ENCODE measurements at regions not wholly inside any gene's neighbourhood (a gene's known extent, or its start where the extent isn't known, plus 50 kb on each side); places are given as distances from the start of the nearest gene placed in this dataset.

DNA sequence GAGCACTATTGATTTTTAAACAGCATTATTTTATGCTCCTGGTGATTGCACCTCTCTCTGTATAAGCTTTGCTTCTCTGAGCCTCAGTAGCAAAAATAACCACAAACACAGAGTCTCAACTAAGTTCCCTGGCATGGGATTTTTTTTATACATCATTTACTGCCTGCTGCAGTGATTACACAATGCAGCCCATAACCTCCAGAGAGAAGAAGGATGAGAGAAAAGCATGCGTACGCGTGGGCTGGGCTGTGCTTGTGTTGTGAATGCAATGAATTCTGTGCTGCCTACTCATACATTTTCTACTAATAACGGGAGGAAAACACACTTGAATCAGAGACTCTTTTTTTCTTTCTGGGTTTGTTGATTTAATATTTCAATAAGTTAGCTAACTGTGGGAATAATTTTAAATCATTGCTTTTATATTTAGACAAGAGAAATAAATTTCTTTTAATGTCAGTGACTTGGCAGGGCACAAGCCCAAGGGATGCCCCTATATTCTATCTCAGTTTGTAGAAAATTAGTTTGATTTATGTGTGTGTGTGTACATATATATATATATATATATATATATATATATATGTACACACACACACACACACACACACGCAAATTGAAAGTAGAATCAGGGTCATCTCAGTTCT is 351.5 kb downstream of the MED10 start:
- TF ChIP-seq, protein P1, sequence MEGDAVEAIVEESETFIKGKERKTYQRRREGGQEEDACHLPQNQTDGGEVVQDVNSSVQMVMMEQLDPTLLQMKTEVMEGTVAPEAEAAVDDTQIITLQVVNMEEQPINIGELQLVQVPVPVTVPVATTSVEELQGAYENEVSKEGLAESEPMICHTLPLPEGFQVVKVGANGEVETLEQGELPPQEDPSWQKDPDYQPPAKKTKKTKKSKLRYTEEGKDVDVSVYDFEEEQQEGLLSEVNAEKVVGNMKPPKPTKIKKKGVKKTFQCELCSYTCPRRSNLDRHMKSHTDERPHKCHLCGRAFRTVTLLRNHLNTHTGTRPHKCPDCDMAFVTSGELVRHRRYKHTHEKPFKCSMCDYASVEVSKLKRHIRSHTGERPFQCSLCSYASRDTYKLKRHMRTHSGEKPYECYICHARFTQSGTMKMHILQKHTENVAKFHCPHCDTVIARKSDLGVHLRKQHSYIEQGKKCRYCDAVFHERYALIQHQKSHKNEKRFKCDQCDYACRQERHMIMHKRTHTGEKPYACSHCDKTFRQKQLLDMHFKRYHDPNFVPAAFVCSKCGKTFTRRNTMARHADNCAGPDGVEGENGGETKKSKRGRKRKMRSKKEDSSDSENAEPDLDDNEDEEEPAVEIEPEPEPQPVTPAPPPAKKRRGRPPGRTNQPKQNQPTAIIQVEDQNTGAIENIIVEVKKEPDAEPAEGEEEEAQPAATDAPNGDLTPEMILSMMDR (IDR thresholded peaks at IDR 0.05) = no peak
- no peak for TF ChIP-seq POLR2A (IDR thresholded peaks at IDR 0.05)
- Histone ChIP-seq H3K4me3 (no peak overlapping the region), H3K36me3 (no peaks in the 10 kb centered on the region), H3K27ac (no peak overlapping the region), H3K27me3 (no peaks in the 10 kb centered on the region), H3K9me3 (no peaks in the 10 kb centered on the region), H3K4me1 (no peaks in the 10 kb centered on the region)
- ATAC-seq (no peak), DNase-seq (no peak)
- intact Hi-C loops (cut with DNase I) = no loop called here
- 49 to 62% (median 56%) methylated on average over 5 of the region's 5 CpGs for WGBS, 4 donors

DNA sequence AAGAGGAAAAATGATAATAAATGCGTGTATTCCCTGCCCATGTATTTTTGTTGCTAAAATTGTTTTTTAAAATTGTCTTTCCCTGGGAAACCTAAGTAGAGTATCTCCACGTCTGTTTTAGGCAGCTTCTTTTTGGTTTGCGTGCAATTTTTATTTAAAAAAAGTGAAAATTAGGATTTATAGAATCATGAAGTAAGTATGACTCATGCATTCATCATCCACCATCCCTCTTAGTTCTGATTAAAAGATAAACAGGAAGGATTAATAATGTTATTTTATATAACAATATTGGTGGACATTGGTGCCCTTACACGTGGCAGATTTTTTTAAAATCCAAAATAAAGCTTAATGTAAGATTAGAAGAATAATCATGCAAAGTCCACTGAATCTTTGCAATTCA is 358.7 kb downstream of the MED10 start:
- no peak for TF ChIP-seq POLR2A (IDR thresholded peaks at IDR 0.05)
- TF ChIP-seq, protein P1 (IDR thresholded peaks at IDR 0.05) = no peak
- no peak for ATAC-seq
- 36 to 44% (median 41%) methylated on average over 4 of the region's 4 CpGs for WGBS, 4 donors

DNA sequence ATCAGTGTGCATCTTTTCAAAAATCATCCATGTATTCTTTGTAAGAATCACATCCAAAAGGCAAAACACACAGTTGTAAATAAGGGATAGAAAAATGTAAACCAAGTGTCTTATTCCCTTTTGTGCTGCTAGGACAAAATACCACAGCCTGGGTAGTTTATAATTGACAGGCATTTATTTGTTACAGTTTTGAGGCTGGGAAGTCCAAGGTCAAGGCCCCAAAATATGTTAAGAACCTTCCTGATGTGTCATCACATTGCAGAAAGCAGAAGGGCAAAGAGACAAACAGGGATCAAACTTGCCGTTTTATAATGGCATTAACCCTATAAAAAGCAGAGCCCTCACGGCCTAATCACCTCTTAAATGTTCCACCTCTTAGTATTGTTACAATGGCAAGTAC is 364.8 kb downstream of the MED10 start:
- no peak for DNase-seq
- no peak overlapping the region for H3K4me3 ChIP-seq
- H3K4me1 ChIP-seq = no peaks in the 10 kb centered on the region
- no peak for ATAC-seq
- no peaks in the 10 kb centered on the region for H3K36me3 ChIP-seq
- no peak overlapping the region for H3K27ac ChIP-seq
- no peaks in the 10 kb centered on the region for H3K9me3 ChIP-seq
- intact Hi-C loops (cut with DNase I) = no loop called here
- 69 to 77% (median 72%) methylated on average over 2 of the region's 2 CpGs for WGBS, 4 donors
- TF ChIP-seq, protein P1 (IDR thresholded peaks at IDR 0.05) = no peak
- TF ChIP-seq POLR2A (IDR thresholded peaks at IDR 0.05) = no peak
- no peaks in the 10 kb centered on the region for H3K27me3 ChIP-seq

More for the DNA sequence above, 358.7 kb downstream of the MED10 start:
- H3K4me1 ChIP-seq = no peaks in the 10 kb centered on the region
- no peaks in the 10 kb centered on the region for H3K27me3 ChIP-seq
- DNase-seq = no peak
- no peak overlapping the region for H3K4me3 ChIP-seq
- no peaks in the 10 kb centered on the region for H3K9me3 ChIP-seq
- no peaks in the 10 kb centered on the region for H3K36me3 ChIP-seq
- intact Hi-C loops (cut with DNase I) = no loop called here
- no peak overlapping the region for H3K27ac ChIP-seq

DNA sequence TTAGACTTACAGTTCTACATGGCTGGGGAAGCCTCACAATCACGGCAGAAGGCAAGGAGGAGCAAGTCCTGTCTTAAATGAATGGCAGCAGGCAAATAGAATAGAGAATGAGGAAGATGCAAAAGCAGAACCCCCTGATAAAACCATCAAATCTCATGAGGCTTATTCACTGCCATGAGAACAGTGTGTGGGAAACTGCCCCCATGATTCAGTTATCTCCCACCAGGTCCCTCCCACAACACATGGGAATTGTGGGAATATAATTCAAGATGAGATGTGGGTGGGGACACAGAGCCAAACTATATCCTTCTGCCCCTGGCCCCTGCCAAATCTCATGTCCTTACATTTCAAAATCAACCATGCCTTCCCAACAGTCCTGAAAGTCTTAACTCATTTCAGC is 367.1 kb downstream of the MED10 start:
- 31 to 65% (median 55%) methylated on average over 1 of the region's 1 CpG for WGBS, 4 donors
- no peak overlapping the region for H3K27ac ChIP-seq
- intact Hi-C loops (cut with DNase I) = no loop called here
- DNase-seq (no peak), ATAC-seq (no peak)
- TF ChIP-seq, protein P1 (IDR thresholded peaks at IDR 0.05) = no peak
- no peaks in the 10 kb centered on the region for H3K4me1 ChIP-seq
- no peaks in the 10 kb centered on the region for H3K9me3 ChIP-seq
- H3K27me3 ChIP-seq = no peaks in the 10 kb centered on the region
- no peaks in the 10 kb centered on the region for H3K36me3 ChIP-seq
- H3K4me3 ChIP-seq = no peak overlapping the region

Measured in heart left ventricle (tissue), 16 donors.